NCI-H69 (cell line): ENCODE measurements at regions not wholly inside any gene's neighbourhood (a gene's known extent, or its start where the extent isn't known, plus 50 kb on each side); places are given as distances from the start of the nearest gene placed in this dataset.
"Not testable (repeated sequence)": the region's sequence is repeated elsewhere in the genome, so short reads cannot be mapped to it uniquely, and the experiment has no call there.

ENCODE experiments used
- DNase-seq: peaks from one replicate; lab custom pipeline; 2025; lab: John Stamatoyannopoulos, UW

GRCh38 chr4:116665716-116666115, 419.7 kb downstream of the TRAM1L1 start:
- DNase-seq = no peak

- no peak for DNase-seq
These were observed 421.2 kb downstream of the TRAM1L1 start for GRCh38 chr4:116664198-116664597.

GRCh38 chr4:116639070-116639577, 446.3 kb downstream of the TRAM1L1 start:
- no peak for DNase-seq

GRCh38 chr4:116638592-116638991, 446.8 kb downstream of the TRAM1L1 start:
- no peak for DNase-seq

GRCh38 chr4:116636917-116637316, 448.5 kb downstream of the TRAM1L1 start:
- no peak for DNase-seq

GRCh38 chr4:116632269-116632668, 453.1 kb downstream of the TRAM1L1 start:
- no peak for DNase-seq

- no peak for DNase-seq
These were observed 456.8 kb downstream of the TRAM1L1 start for GRCh38 chr4:116628598-116628997.

- no peak for DNase-seq
These were observed 457.8 kb downstream of the TRAM1L1 start for GRCh38 chr4:116627545-116627944.

GRCh38 chr4:116619508-116619907, 465.9 kb downstream of the TRAM1L1 start:
- DNase-seq = not testable (repeated sequence)

GRCh38 chr4:116618638-116619037, 466.7 kb downstream of the TRAM1L1 start:
- no peak for DNase-seq

- DNase-seq = no peak
These were observed 482.3 kb downstream of the TRAM1L1 start for GRCh38 chr4:116603096-116603495.

- peak; percentile 0 for DNase-seq
These were observed 485.5 kb downstream of the TRAM1L1 start for GRCh38 chr4:116599859-116600258.

GRCh38 chr4:116598980-116599789, 486.2 kb downstream of the TRAM1L1 start:
- DNase-seq = no peak

- DNase-seq = no peak
These were observed 487.0 kb downstream of the TRAM1L1 start for GRCh38 chr4:116598155-116598979.

- DNase-seq = no peak
These were observed 494.7 kb downstream of the TRAM1L1 start for GRCh38 chr4:116590648-116591047.

GRCh38 chr4:116588783-116589182, 496.6 kb downstream of the TRAM1L1 start:
- DNase-seq = no peak

GRCh38 chr4:116585246-116585645, 500.1 kb downstream of the TRAM1L1 start:
- peak; percentile 69 for DNase-seq

- no peak for DNase-seq
These were observed 508.1 kb downstream of the TRAM1L1 start for GRCh38 chr4:116577321-116577720.

GRCh38 chr4:116573540-116573939, 511.8 kb downstream of the TRAM1L1 start:
- no peak for DNase-seq

- DNase-seq = peak; percentile 79
These were observed 523.6 kb downstream of the TRAM1L1 start for GRCh38 chr4:116561768-116562167.

GRCh38 chr4:116551806-116552205, 533.6 kb downstream of the TRAM1L1 start:
- DNase-seq = no peak

- no peak for DNase-seq
These were observed 537.7 kb downstream of the TRAM1L1 start for GRCh38 chr4:116547632-116548031.

GRCh38 chr4:116546759-116547158, 538.6 kb downstream of the TRAM1L1 start:
- no peak for DNase-seq
